ENCODE measurements at regions not wholly inside any gene's neighbourhood (a gene's known extent, or its start where the extent isn't known, plus 50 kb on each side); places are given as distances from the start of the nearest gene placed in this dataset.

GRCh38 chr10:107557916-107558315 is 393.4 kb upstream of the SORCS1 start:
- Histone ChIP-seq H3K18ac (ENCODE audit: extremely low read depth, low read length) (no peak overlapping the region), H3K23me2 (ENCODE audit: low read depth, low read length) (no peaks in the 10 kb centered on the region), H3K27me3 (replicated peaks in 1 of 4; ENCODE audit: control insufficient read depth in 3 of 4, extremely low read depth in 1 of 4, insufficient read depth in 3 of 4, low read length in 3 of 4) (no peaks in the 10 kb centered on the region), H2BK12ac (ENCODE audit: low read depth, low read length) (no peak overlapping the region), H3K9me3 (ENCODE audit: insufficient read depth in 2 of 2, low read depth in 1 of 2, low read length in 1 of 2) (no peaks in the 10 kb centered on the region), H3K4me3 (ENCODE audit: extremely low read depth in 1 of 4, insufficient read depth in 2 of 4, low read depth in 3 of 4, low read length in 4 of 4) (no peak overlapping the region), H3K36me3 (ENCODE audit: control insufficient read depth in 2 of 4, insufficient read depth in 4 of 4, low read length in 3 of 4) (no peaks in the 10 kb centered on the region), H3K14ac (ENCODE audit: insufficient read length) (no peak overlapping the region), H4K20me1 (replicated peaks in 1 of 2; ENCODE audit: control insufficient read depth in 1 of 2, insufficient read depth in 2 of 2, low read length in 2 of 2) (no peaks in the 10 kb centered on the region), H4K91ac (replicated peaks; ENCODE audit: insufficient read length, low read length) (no peak overlapping the region), H2BK15ac (ENCODE audit: low read length) (no peak overlapping the region), H3K4me2 (ENCODE audit: insufficient read depth in 1 of 2, low read depth in 2 of 2, low read length in 2 of 2) (no peak overlapping the region), H2AFZ (ENCODE audit: low read length) (no peak overlapping the region), H3K9ac (replicated peaks in 1 of 4; ENCODE audit: extremely low read depth in 1 of 4, low read depth in 3 of 4, low read length in 3 of 4) (no peak overlapping the region), H3K79me1 (ENCODE audit: low read depth, low read length) (no peaks in the 10 kb centered on the region), H2BK5ac (ENCODE audit: low read depth, low read length) (no peak overlapping the region), H3K79me2 (ENCODE audit: control insufficient read depth in 1 of 2, insufficient read depth in 2 of 2, low read length in 2 of 2) (no peaks in the 10 kb centered on the region), H2BK20ac (ENCODE audit: low read length) (no peak overlapping the region), H3K4ac (replicated peaks; ENCODE audit: insufficient read length, low read depth, low read length) (no peak overlapping the region), H3K27ac (ENCODE audit: low read depth, low read length) (no peak overlapping the region), H4K8ac (ENCODE audit: extremely low read depth, insufficient read depth, low read length) (no peak overlapping the region), H3K23ac (ENCODE audit: insufficient read length) (no peak overlapping the region), H4K5ac (ENCODE audit: insufficient read length, low read depth, low read length) (no peak overlapping the region), H2AK5ac (ENCODE audit: low read depth, low read length) (no peak overlapping the region), H3K4me1 (replicated peaks in 1 of 4; ENCODE audit: control insufficient read depth in 3 of 4, insufficient read depth in 4 of 4, low read length in 3 of 4) (no peaks in the 10 kb centered on the region), H3K56ac (replicated peaks; ENCODE audit: insufficient read length, low read depth, low read length) (no peak overlapping the region), H2BK120ac (replicated peaks; ENCODE audit: low read depth, low read length) (no peak overlapping the region)
- CTCF ChIA-PET (ENCODE audit: partially characterized antibody), result no interaction called here
- DNase-seq (ENCODE audit: low read depth in 1 of 2, low spot score in 2 of 2) (no peak), FAIRE-seq (no peak)
- TF ChIP-seq PHF8 (conservative IDR thresholded peaks at IDR 0.05; ENCODE audit: low read depth, low read length), result no peak
- TF ChIP-seq KDM5A (IDR thresholded peaks at IDR 0.05; ENCODE audit: low read length), result no peak
- TF ChIP-seq CHD2 (IDR thresholded peaks at IDR 0.05; ENCODE audit: low read length), result no peak
- TF ChIP-seq SIN3A (conservative IDR thresholded peaks at IDR 0.05 in 1 of 2, IDR thresholded peaks at IDR 0.05 in 1 of 2; ENCODE audit: low read depth in 1 of 2, low read length in 2 of 2), result no peak
- TF ChIP-seq ATF3 (IDR thresholded peaks at IDR 0.05; ENCODE audit: insufficient read depth, low read depth, low read length), result no peak
- TF ChIP-seq GTF2F1 (IDR thresholded peaks at IDR 0.05; ENCODE audit: borderline replicate concordance, low read depth, low read length), result no peak
- TF ChIP-seq EZH2 (IDR thresholded peaks at IDR 0.05; ENCODE audit: low read depth, low read length, severe bottlenecking), result no peak
- no peak for TF ChIP-seq USF2 (IDR thresholded peaks at IDR 0.05; ENCODE audit: low read length)
- TF ChIP-seq GABPA (IDR thresholded peaks at IDR 0.05; ENCODE audit: borderline replicate concordance, insufficient read depth, low read length), result no peak
- no peak for TF ChIP-seq BCL11A (IDR thresholded peaks at IDR 0.05; ENCODE audit: low read depth in 2 of 2, low read length in 2 of 2)
- no peak for TF ChIP-seq TBP (IDR thresholded peaks at IDR 0.05; ENCODE audit: low read depth, low read length)
- no peak for TF ChIP-seq RFX5 (IDR thresholded peaks at IDR 0.05; ENCODE audit: borderline replicate concordance, low read depth, low read length)
- TF ChIP-seq TAF7 (optimal IDR thresholded peaks at IDR 0.05; ENCODE audit: borderline replicate concordance, low read depth, low read length), result no peak
- POLR2A ChIA-PET (ENCODE audit: partially characterized antibody), result no interaction called here
- 91% methylated on average over 4 of the region's 4 CpGs; no CpG with 5 or more reads in 1 of the 2 experiments for WGBS, 2 experiments (ENCODE audit: extremely low coverage in 1 of 2, insufficient coverage in 1 of 2, insufficient read length in 1 of 2, insufficient replicate concordance in 2 of 2, low coverage in 1 of 2, low lambda C conversion rate in 2 of 2, missing lambda C conversion rate in 1 of 2)
